ENCODE measurements at regions not wholly inside any gene's neighbourhood (a gene's known extent, or its start where the extent isn't known, plus 50 kb on each side); places are given as distances from the start of the nearest gene placed in this dataset.

DNA sequence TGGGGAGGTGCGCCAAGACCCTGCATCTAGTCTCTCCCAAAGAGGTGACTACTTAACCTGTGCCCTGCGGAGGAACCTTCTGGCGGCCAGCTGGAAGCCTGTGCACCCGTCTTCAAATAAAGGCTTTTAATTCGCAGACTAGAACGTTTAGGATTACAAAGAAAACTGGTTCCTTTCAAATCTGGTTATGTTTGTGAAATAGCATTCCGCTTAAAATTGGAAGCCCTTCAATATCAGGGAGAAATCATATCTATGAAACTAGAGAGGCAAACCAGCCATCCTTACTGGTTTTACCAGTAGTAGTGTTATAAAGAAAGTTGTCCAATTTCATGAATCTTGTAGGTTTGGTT is 250.8 kb downstream of the FAM72C start:
- TF ChIP-seq EZH2 (IDR thresholded peaks at IDR 0.05; ENCODE audit: low read length), result no peak
- TF ChIP-seq, protein P1, sequence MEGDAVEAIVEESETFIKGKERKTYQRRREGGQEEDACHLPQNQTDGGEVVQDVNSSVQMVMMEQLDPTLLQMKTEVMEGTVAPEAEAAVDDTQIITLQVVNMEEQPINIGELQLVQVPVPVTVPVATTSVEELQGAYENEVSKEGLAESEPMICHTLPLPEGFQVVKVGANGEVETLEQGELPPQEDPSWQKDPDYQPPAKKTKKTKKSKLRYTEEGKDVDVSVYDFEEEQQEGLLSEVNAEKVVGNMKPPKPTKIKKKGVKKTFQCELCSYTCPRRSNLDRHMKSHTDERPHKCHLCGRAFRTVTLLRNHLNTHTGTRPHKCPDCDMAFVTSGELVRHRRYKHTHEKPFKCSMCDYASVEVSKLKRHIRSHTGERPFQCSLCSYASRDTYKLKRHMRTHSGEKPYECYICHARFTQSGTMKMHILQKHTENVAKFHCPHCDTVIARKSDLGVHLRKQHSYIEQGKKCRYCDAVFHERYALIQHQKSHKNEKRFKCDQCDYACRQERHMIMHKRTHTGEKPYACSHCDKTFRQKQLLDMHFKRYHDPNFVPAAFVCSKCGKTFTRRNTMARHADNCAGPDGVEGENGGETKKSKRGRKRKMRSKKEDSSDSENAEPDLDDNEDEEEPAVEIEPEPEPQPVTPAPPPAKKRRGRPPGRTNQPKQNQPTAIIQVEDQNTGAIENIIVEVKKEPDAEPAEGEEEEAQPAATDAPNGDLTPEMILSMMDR (optimal IDR thresholded peaks at IDR 0.05 in 1 of 3, IDR thresholded peaks at IDR 0.05 in 1 of 3, conservative IDR thresholded peaks at IDR 0.05 in 1 of 3; ENCODE audit: extremely low read depth in 1 of 3, insufficient read depth in 2 of 3, low read length in 3 of 3), result no peak

All from keratinocyte (primary cell).